T-helper 1 cell (primary cell): ENCODE measurements at regions not wholly inside any gene's neighbourhood (a gene's known extent, or its start where the extent isn't known, plus 50 kb on each side); places are given as distances from the start of the nearest gene placed in this dataset.
"Not testable (repeated sequence)": the region's sequence is repeated elsewhere in the genome, so short reads cannot be mapped to it uniquely, and the experiment has no call there.

Experiments
- DNase-seq, 5 donors: peaks; one replicate each; pipeline ENCODE4 v3.0.0-alpha.2; 2012 to 2020

GRCh38 chr12:25424211-25424731, 128.8 kb downstream of the LMNTD1 start:
- no peak for DNase-seq

- DNase-seq, result no peak
Measured at GRCh38 chr12:25423355-25424050, 129.6 kb downstream of the LMNTD1 start.

GRCh38 chr12:25422241-25422640, 130.8 kb downstream of the LMNTD1 start:
- no peak for DNase-seq

GRCh38 chr12:25421651-25422167, 131.4 kb downstream of the LMNTD1 start:
- no peak for DNase-seq

GRCh38 chr12:25420116-25420515, 133.0 kb downstream of the LMNTD1 start:
- DNase-seq, result no peak

GRCh38 chr12:25419595-25419994, 133.5 kb downstream of the LMNTD1 start:
- no peak for DNase-seq

DNA sequence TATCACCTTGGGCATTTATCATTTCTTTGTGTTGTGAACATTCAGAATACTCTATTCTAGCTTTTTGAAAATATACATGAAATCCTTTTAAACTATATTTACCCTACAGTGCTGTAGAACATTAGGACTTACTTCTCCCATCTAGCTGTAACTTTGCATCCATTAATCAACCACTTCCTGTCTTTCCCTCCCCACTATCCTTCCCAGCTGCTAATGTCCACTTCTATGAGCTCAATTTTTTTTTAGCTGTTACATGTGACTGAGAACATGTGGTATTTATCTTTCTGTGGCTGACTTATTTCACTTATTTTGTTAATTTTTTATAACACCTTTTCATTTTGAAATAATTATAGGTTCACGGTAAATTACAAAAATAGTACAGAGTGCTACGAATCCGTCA, 136.0 kb downstream of the LMNTD1 start:
- no peak for DNase-seq

- no peak for DNase-seq
Measured at GRCh38 chr12:25416516-25416915, 136.6 kb downstream of the LMNTD1 start.

DNA sequence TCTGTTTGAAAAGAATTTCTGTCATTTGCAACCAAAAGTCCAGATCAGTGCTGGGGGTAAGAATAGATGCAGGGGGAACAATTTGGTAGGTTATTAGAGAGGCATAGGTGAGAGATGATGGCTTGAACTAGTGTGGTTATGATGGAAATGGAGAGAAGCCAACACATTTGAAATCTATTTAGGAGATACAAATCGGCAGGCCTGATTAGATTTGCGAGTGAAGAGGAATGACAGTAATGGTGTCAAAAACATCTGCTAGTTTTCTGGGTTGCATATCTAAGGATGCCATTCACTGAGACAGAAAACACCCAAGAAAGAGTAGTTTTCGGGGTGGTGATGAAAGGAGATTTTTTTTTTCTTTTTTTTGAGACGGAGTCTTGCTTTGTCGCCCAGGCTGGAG, 138.1 kb downstream of the LMNTD1 start:
- no peak for DNase-seq

GRCh38 chr12:25412735-25413134, 140.3 kb downstream of the LMNTD1 start:
- DNase-seq, result no peak

- DNase-seq, result no peak
Measured at GRCh38 chr12:25404955-25405354, 148.1 kb downstream of the LMNTD1 start.

DNA sequence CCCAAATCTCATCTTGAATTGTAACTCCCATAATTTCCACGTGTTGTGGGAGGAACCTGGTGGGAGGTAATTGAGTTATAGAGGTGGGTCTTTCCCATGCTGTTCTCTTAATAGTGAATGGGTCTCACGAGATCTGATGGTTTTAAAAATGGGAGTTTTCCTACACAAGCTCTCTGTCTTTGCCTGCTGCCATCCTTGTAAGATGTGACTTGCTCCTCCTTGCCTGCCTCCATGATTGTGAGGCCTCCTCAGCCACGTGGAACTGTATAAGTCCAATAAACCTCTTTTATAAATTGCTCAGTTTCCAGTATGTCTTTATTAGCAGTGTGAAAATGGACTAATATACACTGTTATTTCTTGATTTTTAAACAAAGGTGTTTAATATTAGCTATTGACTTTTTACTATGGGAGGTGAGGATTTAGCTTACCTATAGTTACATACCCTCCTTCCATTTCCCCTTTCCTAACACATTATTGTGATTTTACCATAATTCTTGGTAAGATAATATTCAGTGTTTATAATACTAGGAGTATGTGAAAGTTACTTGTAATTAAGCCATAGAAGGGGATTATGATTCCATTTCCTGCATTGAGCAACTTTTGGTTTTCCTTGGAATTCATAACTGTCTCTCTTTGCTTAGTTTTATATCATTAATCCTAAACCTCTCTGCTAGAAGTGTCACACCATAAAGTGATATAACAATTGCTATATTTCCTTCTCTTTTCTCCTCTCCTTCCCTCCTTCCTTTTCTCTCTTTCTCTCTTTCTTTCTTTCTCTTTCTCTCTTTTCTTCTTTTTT, 151.0 kb upstream of the KRAS start:
- DNase-seq, result no peak

DNA sequence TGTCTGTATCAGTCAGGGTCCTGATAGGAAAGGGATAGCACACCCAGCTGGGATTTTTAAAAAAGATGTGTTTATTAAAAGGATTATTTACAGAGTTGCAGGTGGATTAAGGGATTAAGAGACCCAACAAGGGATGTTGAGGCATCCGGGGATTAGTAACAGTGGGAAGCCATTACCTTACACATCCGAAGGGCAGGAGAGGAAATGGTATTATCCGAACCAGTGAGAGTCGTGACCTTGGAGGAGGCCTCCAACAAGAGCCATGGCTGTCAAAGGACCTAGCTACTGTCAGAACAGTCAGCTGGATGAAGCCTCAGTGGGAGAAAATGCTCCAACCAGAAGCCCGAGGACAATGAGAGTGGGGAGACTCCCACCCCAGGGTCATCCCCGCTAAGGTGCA, 146.3 kb upstream of the KRAS start:
- no peak for DNase-seq

- DNase-seq, result no peak
Measured at GRCh38 chr12:25395227-25395626, 144.5 kb upstream of the KRAS start.

- not testable (repeated sequence) for DNase-seq
Measured at GRCh38 chr12:25394775-25395174, 144.0 kb upstream of the KRAS start.

DNA sequence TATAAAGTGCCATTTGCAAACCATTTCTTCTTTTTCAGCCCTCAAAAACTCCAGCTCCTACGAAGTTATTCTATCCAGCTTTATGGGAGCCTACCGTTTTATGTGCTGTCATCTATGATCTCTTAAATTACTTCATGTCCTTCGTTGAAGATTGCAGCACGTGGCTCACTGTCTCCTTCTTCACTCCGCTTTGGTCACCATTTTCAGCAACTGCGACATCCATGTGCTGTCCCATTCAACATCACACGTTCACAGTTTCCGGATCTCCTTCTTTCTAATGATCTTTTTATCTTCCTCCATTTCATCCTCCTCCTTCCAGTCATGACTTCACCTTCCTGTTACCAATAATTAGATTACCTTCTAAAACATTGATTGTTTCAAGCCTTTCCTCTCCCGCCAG, 143.3 kb upstream of the KRAS start:
- DNase-seq, result no peak

DNA sequence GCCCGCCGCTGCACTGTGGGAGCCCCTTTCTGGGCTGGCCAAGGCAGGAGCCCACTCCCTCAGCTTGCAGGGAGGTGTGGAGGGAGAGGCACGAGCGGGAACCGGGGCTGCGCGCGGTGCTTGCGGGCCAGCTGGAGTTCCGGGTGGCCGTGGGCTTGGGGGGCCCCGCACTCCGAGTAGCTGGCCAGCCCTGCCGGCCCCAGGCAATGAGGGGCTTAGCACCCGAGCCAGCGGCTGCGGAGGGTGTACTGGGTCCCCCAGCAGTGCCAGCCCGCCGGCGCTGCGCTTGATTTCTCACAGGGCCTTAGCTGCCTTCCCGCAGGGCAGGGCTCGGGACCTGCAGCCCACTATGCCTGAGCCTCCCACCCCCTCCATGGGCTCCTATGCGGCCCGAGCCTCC, 140.6 kb upstream of the KRAS start:
- not testable (repeated sequence) for DNase-seq

DNA sequence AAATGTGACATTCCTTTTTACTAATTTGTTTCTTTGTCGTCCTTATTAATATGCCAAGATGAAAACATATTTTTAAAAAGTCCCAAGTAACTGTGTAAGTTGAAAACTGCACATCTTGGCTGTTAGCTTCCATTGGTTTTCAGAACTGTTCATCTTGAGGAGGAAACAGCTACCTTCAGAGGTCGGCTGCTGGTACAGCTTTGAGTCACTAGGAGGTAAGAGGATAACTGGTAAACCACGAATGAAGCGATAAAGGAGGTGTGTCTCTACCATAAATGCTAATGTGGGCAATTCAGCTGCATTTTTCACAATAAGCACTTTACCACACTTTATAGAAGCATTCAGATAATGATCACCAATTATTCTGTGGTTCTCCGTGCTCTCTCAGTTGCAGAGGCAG, 137.5 kb upstream of the KRAS start:
- DNase-seq, result peak in 1 of 5 donors; percentile 92

- no peak for DNase-seq
Measured at GRCh38 chr12:25387732-25388050, 137.0 kb upstream of the KRAS start.

- peak; percentile 37 to 86 (median 70) for DNase-seq
Measured at GRCh38 chr12:25386831-25387731, 136.4 kb upstream of the KRAS start.

GRCh38 chr12:25384893-25385248, 134.1 kb upstream of the KRAS start:
- no peak for DNase-seq

DNA sequence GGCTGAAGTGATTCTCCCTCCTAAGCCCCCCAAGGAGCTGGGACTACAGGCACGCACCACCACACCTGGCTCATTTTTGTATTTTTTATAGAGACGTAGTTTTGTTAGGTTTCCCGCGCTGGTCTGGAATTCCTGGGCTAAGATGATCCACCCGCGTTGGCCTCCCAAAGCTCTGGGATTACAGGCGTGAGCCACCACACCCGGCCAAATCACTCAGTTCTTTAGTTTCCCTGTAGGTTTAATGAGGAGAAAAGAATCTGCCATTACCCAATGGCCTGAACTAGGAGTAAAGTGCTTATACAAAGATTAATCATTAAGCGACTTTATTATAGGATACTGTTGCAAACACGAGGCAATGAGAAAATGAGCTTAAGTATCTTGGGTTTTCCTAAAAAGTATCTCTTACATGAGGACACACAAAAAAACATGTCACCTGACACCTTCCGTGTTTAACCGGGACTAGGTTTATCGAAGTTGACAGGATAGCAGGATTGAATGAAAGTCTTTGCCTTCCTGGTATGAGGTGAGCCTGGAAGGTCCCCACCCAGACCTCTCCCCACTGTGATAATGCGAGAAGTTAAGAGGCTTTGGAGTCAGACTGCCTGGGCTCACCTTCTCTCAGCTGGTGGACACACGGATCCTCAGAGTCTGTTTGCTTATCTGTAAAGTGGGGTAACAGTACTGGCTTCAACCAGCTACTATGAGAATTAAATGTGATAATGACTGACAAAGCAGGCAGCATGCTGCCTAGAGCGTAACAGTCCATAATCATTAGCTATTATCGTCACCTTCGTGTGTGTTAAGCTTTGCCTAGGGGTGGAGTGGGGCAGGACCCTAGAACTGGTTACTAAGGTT, 133.5 kb upstream of the KRAS start:
- peak in 1 of 5 donors; percentile 5 for DNase-seq
